Activated CD8-positive, alpha-beta memory T cell treated with anti-CD3 and anti-CD28 coated beads, Interleukin-2, amount 10 ng/mL, durations not matched to agents 7 days and 5 days (primary cell): ENCODE measurements at regions not wholly inside any gene's neighbourhood (a gene's known extent, or its start where the extent isn't known, plus 50 kb on each side); places are given as distances from the start of the nearest gene placed in this dataset.

Experiments
- ATAC-seq: fragments of 150-1000 bp; cut with Tn5 transposase; one replicate; pipeline ENCODE4 v1.10.0; 2021; ENCODE audit warnings: moderate library complexity
- CTCF ChIA-PET: fragments of 350-600 bp; sonication (Branson Sonifier 250); formaldehyde crosslinking; loops from one replicate; lab custom pipeline; 2021; ENCODE audit warnings: antibody characterized with exemption; lab: Charles Lee
- DNase-seq: peaks from one replicate; pipeline ENCODE4 v3.0.0-alpha.2; 2020
- H3K27ac Mint-ChIP-seq: one replicate; pipeline ENCODE4 v1.8.0; 2021; ENCODE audit warnings: mild to moderate bottlenecking, mixed read lengths
- H3K27me3 Mint-ChIP-seq: one replicate; pipeline ENCODE4 v1.8.0; 2021; ENCODE audit warnings: mixed read lengths
- H3K36me3 Mint-ChIP-seq: one replicate; pipeline ENCODE4 v1.8.0; 2021; ENCODE audit warnings: mild to moderate bottlenecking, mixed read lengths
- H3K4me1 Mint-ChIP-seq: one replicate; pipeline ENCODE4 v1.8.0; 2021; ENCODE audit warnings: mixed read lengths
- H3K4me3 Mint-ChIP-seq: one replicate; pipeline ENCODE4 v1.8.0; 2021; ENCODE audit warnings: mild to moderate bottlenecking, moderate library complexity, mixed read lengths
- H3K9me3 Mint-ChIP-seq: one replicate; pipeline ENCODE4 v1.8.0; 2022; ENCODE audit warnings: low read depth, mixed read lengths

- no peak overlapping the region for H3K27ac Mint-ChIP-seq
- CTCF ChIA-PET, result no interaction called here
- H3K36me3 Mint-ChIP-seq, result no peaks in the 10 kb centered on the region
- H3K27me3 Mint-ChIP-seq, result no peaks in the 10 kb centered on the region
- DNase-seq (no peak), ATAC-seq (no peak)
- H3K4me1 Mint-ChIP-seq, result no peaks in the 10 kb centered on the region
- peaks cover 4% of the 10 kb centered on the region for H3K9me3 Mint-ChIP-seq
- H3K4me3 Mint-ChIP-seq, result no peak overlapping the region
Observed at GRCh38 chr2:228845162-228845925, 425.7 kb downstream of the PID1 start.

- Mint-ChIP-seq H3K4me1 (no peaks in the 10 kb centered on the region), H3K27me3 (no peaks in the 10 kb centered on the region), H3K27ac (no peak overlapping the region), H3K4me3 (no peak overlapping the region), H3K9me3 (peaks cover 3% of the 10 kb centered on the region), H3K36me3 (no peaks in the 10 kb centered on the region)
- CTCF ChIA-PET, result no interaction called here
- ATAC-seq (no peak), DNase-seq (no peak)
Observed at GRCh38 chr2:228841877-228842276, 429.2 kb downstream of the PID1 start.

- ATAC-seq, result no peak
Observed at GRCh38 chr2:228841475-228841874, 429.6 kb downstream of the PID1 start.

GRCh38 chr2:228840743-228841114 lies 430.4 kb downstream of the PID1 start:
- peaks cover 1% of the 10 kb centered on the region for H3K9me3 Mint-ChIP-seq
- CTCF ChIA-PET, result no interaction called here
- no peak overlapping the region for H3K4me3 Mint-ChIP-seq
- no peaks in the 10 kb centered on the region for H3K27me3 Mint-ChIP-seq
- no peaks in the 10 kb centered on the region for H3K36me3 Mint-ChIP-seq
- DNase-seq, result no peak
- no peak for ATAC-seq
- H3K27ac Mint-ChIP-seq, result no peak overlapping the region
- no peaks in the 10 kb centered on the region for H3K4me1 Mint-ChIP-seq

More at GRCh38 chr2:228841475-228841874, 429.6 kb downstream of the PID1 start:
- DNase-seq, result no peak
- Mint-ChIP-seq H3K27ac (no peak overlapping the region), H3K27me3 (no peaks in the 10 kb centered on the region), H3K4me3 (no peak overlapping the region), H3K4me1 (no peaks in the 10 kb centered on the region), H3K36me3 (no peaks in the 10 kb centered on the region), H3K9me3 (peaks cover 1% of the 10 kb centered on the region)
- CTCF ChIA-PET, result no interaction called here

GRCh38 chr2:228840113-228840742 lies 430.9 kb downstream of the PID1 start:
- Mint-ChIP-seq H3K4me3 (no peak overlapping the region), H3K9me3 (peaks cover 1% of the 10 kb centered on the region), H3K4me1 (no peaks in the 10 kb centered on the region), H3K36me3 (no peaks in the 10 kb centered on the region), H3K27me3 (no peaks in the 10 kb centered on the region), H3K27ac (no peak overlapping the region)
- no peak for ATAC-seq
- no peak for DNase-seq
- CTCF ChIA-PET, result no interaction called here

GRCh38 chr2:228839421-228839876 lies 431.6 kb downstream of the PID1 start:
- Mint-ChIP-seq H3K27ac (no peak overlapping the region), H3K4me3 (no peak overlapping the region), H3K4me1 (no peaks in the 10 kb centered on the region), H3K9me3 (peaks cover 4% of the 10 kb centered on the region), H3K27me3 (no peaks in the 10 kb centered on the region), H3K36me3 (no peaks in the 10 kb centered on the region)
- CTCF ChIA-PET, result no interaction called here
- DNase-seq, result no peak
- no peak for ATAC-seq

GRCh38 chr2:228838819-228839218 lies 432.3 kb downstream of the PID1 start:
- ATAC-seq (no peak), DNase-seq (no peak)
- peaks cover 4% of the 10 kb centered on the region for H3K9me3 Mint-ChIP-seq
- H3K27ac Mint-ChIP-seq, result no peak overlapping the region
- CTCF ChIA-PET, result interaction anchor here (0.6 kb wide), 1 partner anchor 276 kb away, joined by 3 read pairs; no protein-coding TSS in a partner anchor
- H3K4me3 Mint-ChIP-seq, result no peak overlapping the region
- no peaks in the 10 kb centered on the region for H3K27me3 Mint-ChIP-seq
- no peaks in the 10 kb centered on the region for H3K4me1 Mint-ChIP-seq
- no peaks in the 10 kb centered on the region for H3K36me3 Mint-ChIP-seq

GRCh38 chr2:228828397-228828796 lies 442.7 kb downstream of the PID1 start:
- peaks cover 4% of the 10 kb centered on the region for H3K9me3 Mint-ChIP-seq
- CTCF ChIA-PET, result no interaction called here
- H3K27ac Mint-ChIP-seq, result no peak overlapping the region

GRCh38 chr2:228827056-228827700 lies 443.9 kb downstream of the PID1 start:
- DNase-seq (no peak), ATAC-seq (no peak)
- Mint-ChIP-seq H3K4me3 (no peak overlapping the region), H3K9me3 (peaks cover 4% of the 10 kb centered on the region), H3K27ac (no peak overlapping the region), H3K4me1 (no peaks in the 10 kb centered on the region), H3K27me3 (no peaks in the 10 kb centered on the region), H3K36me3 (no peaks in the 10 kb centered on the region)
- CTCF ChIA-PET, result no interaction called here

More at GRCh38 chr2:228828397-228828796, 442.7 kb downstream of the PID1 start:
- H3K4me3 Mint-ChIP-seq, result no peak overlapping the region
- H3K4me1 Mint-ChIP-seq, result no peaks in the 10 kb centered on the region
- no peaks in the 10 kb centered on the region for H3K36me3 Mint-ChIP-seq
- DNase-seq (no peak), ATAC-seq (no peak)
- no peaks in the 10 kb centered on the region for H3K27me3 Mint-ChIP-seq

- Mint-ChIP-seq H3K27ac (no peak overlapping the region), H3K4me1 (no peaks in the 10 kb centered on the region), H3K9me3 (no peaks in the 10 kb centered on the region), H3K36me3 (no peaks in the 10 kb centered on the region), H3K4me3 (no peak overlapping the region), H3K27me3 (no peaks in the 10 kb centered on the region)
- DNase-seq (no peak), ATAC-seq (no peak)
- CTCF ChIA-PET, result no interaction called here
Observed at GRCh38 chr2:228819701-228820100, 451.4 kb downstream of the PID1 start.

- H3K4me1 Mint-ChIP-seq, result no peaks in the 10 kb centered on the region
- no peak overlapping the region for H3K27ac Mint-ChIP-seq
- no peaks in the 10 kb centered on the region for H3K36me3 Mint-ChIP-seq
- no peak for DNase-seq
- H3K27me3 Mint-ChIP-seq, result no peaks in the 10 kb centered on the region
- no peak overlapping the region for H3K4me3 Mint-ChIP-seq
- H3K9me3 Mint-ChIP-seq, result no peaks in the 10 kb centered on the region
- no peak for ATAC-seq
- CTCF ChIA-PET, result no interaction called here
Observed at GRCh38 chr2:228802181-228803071, 468.7 kb downstream of the PID1 start.

GRCh38 chr2:228801451-228801850 lies 469.6 kb downstream of the PID1 start:
- Mint-ChIP-seq H3K27ac (no peak overlapping the region), H3K4me3 (no peak overlapping the region), H3K27me3 (no peaks in the 10 kb centered on the region), H3K4me1 (no peaks in the 10 kb centered on the region), H3K36me3 (no peaks in the 10 kb centered on the region), H3K9me3 (peaks cover 4% of the 10 kb centered on the region)
- CTCF ChIA-PET, result no interaction called here
- ATAC-seq, result no peak
- no peak for DNase-seq

GRCh38 chr2:228799208-228799588 lies 471.9 kb downstream of the PID1 start:
- no peaks in the 10 kb centered on the region for H3K4me1 Mint-ChIP-seq
- H3K4me3 Mint-ChIP-seq, result no peak overlapping the region
- CTCF ChIA-PET, result no interaction called here
- no peaks in the 10 kb centered on the region for H3K27me3 Mint-ChIP-seq
- DNase-seq, result no peak
- no peak for ATAC-seq
- no peaks in the 10 kb centered on the region for H3K36me3 Mint-ChIP-seq
- peaks cover 6% of the 10 kb centered on the region for H3K9me3 Mint-ChIP-seq
- no peak overlapping the region for H3K27ac Mint-ChIP-seq
